Thoracic aorta (tissue), 2 donors: ENCODE measurements at regions not wholly inside any gene's neighbourhood (a gene's known extent, or its start where the extent isn't known, plus 50 kb on each side); places are given as distances from the start of the nearest gene placed in this dataset.

Experiments used
- ATAC-seq: fragments of 150-250 bp; one replicate; pipeline ENCODE4 v1.8.0; 2017; ENCODE audit warnings: low read depth; ENCODE audit not compliant: insufficient number of reproducible peaks, low FRiP score
- DNase-seq: peaks from one replicate; pipeline ENCODE4 v3.0.0-alpha.2; 2020; ENCODE audit warnings: low spot score
- H3K27ac ChIP-seq, 2 donors: fragments of 200-600 bp; sonication (generic); 1 replicate in 1 of 2; 2 replicates in 1 of 2; pipeline ENCODE4 v1.5.1; 2016; ENCODE audit warnings: mild to moderate bottlenecking in 2 of 2, moderate library complexity in 2 of 2
- H3K27me3 ChIP-seq: fragments of 200-600 bp; sonication (generic); replicated peaks from 2 replicates; pipeline ENCODE4 v1.6.0; 2016; ENCODE audit warnings: mild to moderate bottlenecking; ENCODE audit not compliant: insufficient read depth
- H3K36me3 ChIP-seq: fragments of 200-600 bp; sonication (generic); one replicate; pipeline ENCODE4 v1.5.1; 2016
- H3K4me1 ChIP-seq, 2 donors: fragments of 200-600 bp; sonication (generic); 1 replicate in 1 of 2; 2 replicates in 1 of 2; pipeline versions ENCODE4 v1.5.1 to v1.6.0; 2016; ENCODE audit warnings: low read depth in 2 of 2, mild to moderate bottlenecking in 1 of 2; ENCODE audit not compliant: control insufficient read depth in 1 of 2
- H3K4me3 ChIP-seq: fragments of 200-600 bp; sonication (generic); 2 replicates; pipeline ENCODE4 v1.5.1; 2016; ENCODE audit warnings: mild to moderate bottlenecking
- H3K9me3 ChIP-seq: fragments of 200-600 bp; sonication (generic); 2 replicates; pipeline ENCODE4 v1.5.1; 2016
- TF ChIP-seq, protein P1 (sequence below): fragments of 200-600 bp; sonication (generic); IDR thresholded peaks from one replicate; pipeline ENCODE4 v1.5.1; 2019; ENCODE audit warnings: antibody characterized with exemption

DNA sequence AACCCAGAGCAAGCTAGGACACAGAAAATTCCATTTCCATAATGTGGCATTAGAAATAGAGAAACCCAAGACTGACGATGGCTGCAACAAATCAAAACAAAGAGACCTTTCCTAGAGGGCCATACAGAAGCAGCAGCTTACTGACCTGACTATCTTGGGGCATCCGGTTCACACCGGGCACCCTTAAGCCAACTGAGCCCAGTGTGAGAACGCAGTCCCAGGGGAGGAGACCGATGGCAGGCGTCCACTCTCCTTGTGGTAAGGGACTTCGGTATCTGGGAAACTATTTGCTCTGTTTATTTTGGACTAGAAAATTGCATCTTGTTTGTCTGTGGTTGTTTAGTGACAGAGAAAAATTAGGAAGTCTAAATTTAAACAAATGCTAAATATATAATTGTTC lies 244.8 kb upstream of the COPS8 start:
- Histone ChIP-seq H3K4me1 (peaks cover 6 to 39% of the 10 kb centered on the region in 2 donors), H3K36me3 (no peaks in the 10 kb centered on the region), H3K4me3 (no peak overlapping the region), H3K27me3 (no peaks in the 10 kb centered on the region), H3K9me3 (no peaks in the 10 kb centered on the region), H3K27ac (no peak overlapping the region)
- DNase-seq: no peak
- TF ChIP-seq, protein P1, sequence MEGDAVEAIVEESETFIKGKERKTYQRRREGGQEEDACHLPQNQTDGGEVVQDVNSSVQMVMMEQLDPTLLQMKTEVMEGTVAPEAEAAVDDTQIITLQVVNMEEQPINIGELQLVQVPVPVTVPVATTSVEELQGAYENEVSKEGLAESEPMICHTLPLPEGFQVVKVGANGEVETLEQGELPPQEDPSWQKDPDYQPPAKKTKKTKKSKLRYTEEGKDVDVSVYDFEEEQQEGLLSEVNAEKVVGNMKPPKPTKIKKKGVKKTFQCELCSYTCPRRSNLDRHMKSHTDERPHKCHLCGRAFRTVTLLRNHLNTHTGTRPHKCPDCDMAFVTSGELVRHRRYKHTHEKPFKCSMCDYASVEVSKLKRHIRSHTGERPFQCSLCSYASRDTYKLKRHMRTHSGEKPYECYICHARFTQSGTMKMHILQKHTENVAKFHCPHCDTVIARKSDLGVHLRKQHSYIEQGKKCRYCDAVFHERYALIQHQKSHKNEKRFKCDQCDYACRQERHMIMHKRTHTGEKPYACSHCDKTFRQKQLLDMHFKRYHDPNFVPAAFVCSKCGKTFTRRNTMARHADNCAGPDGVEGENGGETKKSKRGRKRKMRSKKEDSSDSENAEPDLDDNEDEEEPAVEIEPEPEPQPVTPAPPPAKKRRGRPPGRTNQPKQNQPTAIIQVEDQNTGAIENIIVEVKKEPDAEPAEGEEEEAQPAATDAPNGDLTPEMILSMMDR: no peak
- ATAC-seq: no peak

DNA sequence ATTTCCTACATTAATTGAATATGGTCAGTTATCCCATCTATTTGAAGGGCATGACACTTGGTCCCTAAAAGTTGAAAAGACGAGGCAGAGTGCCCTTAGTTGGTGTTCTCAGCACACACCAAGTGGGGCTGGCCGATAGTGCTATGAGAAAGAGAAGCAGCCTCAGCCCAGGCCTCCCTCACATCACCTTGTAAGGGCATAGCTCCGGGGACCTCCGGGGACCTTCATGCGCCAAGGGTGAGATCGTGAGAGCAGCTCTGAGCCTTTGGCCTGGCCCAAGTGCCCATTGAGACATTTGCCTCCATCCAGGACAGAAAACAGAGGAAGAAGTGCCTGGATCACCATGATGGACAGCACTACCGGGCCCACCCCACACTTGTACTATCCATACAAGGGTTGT lies 244.3 kb upstream of the COPS8 start:
- Histone ChIP-seq H3K9me3 (no peaks in the 10 kb centered on the region), H3K36me3 (no peaks in the 10 kb centered on the region), H3K27me3 (no peaks in the 10 kb centered on the region), H3K4me3 (no peak overlapping the region), H3K27ac (peak overlapping the region in 1 of 2 donors; percentile 29), H3K4me1 (peaks cover 6 to 39% of the 10 kb centered on the region in 2 donors)
- ATAC-seq (peak; percentile 40), DNase-seq (no peak)
- TF ChIP-seq, protein P1: no peak

DNA sequence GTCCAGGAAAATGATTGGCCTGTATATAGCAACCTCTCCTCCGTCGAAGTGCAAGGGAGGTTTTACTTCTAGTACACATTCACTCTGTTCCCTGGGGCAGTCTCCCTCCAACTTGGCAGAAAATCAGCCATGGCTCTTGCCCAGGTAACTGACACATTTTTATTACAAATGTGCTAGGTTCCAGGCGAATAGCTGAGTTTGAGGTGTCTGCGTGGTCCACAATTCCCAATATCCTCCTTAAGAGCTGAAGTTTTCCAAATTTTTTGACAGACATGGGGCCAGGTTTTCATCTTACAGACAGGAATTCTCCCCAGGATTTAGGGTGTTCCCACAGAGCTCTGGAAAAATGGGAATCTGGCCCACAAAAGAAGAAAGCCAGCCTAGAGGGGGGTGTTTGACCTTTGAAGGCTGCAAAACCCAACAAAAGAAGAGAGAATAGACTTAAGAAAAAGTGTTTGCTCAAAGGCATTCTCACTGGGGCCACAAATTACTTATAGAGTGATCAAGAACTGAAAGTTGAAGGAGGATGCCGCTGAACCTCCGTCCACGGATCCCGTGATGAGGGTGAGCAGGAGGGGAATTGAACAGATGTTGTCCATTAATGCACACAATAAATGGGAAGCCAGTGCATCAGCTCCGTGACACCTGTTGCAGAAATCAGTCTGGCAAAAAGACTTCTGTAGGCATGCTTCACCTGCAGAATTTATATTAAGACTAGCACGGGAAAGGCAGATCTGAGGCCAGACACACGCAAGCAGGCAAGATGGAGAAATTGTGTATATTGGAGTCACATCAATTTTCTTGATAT lies 242.3 kb upstream of the COPS8 start:
- Histone ChIP-seq H3K4me3 (no peak overlapping the region), H3K4me1 (peaks cover 6 to 39% of the 10 kb centered on the region in 2 donors), H3K9me3 (no peaks in the 10 kb centered on the region), H3K27me3 (no peaks in the 10 kb centered on the region), H3K27ac (peak overlapping the region in 1 of 2 donors; percentile 29), H3K36me3 (no peaks in the 10 kb centered on the region)
- ATAC-seq: no peak
- TF ChIP-seq, protein P1: no peak
- no peak for DNase-seq

DNA sequence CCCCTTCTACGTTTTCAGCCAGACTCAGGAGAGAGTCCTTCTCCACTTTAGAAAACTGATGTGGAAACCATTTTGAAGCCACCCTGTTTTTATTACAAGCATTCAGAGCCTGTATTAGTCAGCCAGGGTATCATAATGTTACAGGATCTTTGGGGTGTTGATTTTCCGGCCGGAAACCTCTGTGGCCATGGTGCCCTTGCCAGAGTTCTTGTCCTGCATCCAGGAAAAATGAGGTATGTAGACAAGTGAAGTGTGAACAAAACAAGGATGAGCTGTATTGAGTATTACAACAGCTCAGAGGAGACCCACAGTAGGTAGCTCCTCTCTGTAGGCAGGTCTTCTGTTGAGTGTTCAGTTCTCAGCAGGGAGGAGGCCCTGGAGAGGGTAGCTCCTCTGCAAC lies 241.0 kb upstream of the COPS8 start:
- H3K27me3 ChIP-seq: no peaks in the 10 kb centered on the region
- ATAC-seq: no peak
- no peak overlapping the region for H3K27ac ChIP-seq
- no peak overlapping the region for H3K4me3 ChIP-seq
- H3K36me3 ChIP-seq: no peaks in the 10 kb centered on the region
- H3K4me1 ChIP-seq: peaks cover 6 to 39% of the 10 kb centered on the region in 2 donors
- DNase-seq: no peak
- H3K9me3 ChIP-seq: no peaks in the 10 kb centered on the region
- TF ChIP-seq, protein P1: no peak

DNA sequence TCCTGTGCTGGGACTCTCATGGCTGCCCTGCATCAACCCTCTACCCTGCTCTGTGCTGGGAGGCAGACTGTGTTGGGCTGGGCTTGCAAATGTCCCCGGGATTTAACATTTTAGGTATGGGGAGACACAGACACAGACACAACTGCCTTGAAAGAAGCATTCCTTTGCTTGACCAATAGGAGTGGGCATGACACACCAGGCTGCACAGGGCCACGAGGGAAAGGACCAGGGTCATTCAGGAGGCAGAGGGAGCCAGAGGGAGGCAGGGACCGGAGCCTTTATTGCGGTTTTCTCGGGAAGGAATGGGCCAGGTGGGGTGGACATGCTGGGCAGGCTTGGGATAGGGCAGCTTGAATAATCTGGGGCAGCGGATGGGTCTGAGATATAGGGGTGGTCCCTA lies 238.7 kb upstream of the COPS8 start:
- no peak for ATAC-seq
- TF ChIP-seq, protein P1: no peak
- H3K9me3 ChIP-seq: no peaks in the 10 kb centered on the region

More for the DNA sequence above, 238.7 kb upstream of the COPS8 start:
- Histone ChIP-seq H3K4me1 (peaks cover 6 to 20% of the 10 kb centered on the region in 2 donors), H3K36me3 (no peaks in the 10 kb centered on the region), H3K4me3 (no peak overlapping the region), H3K27me3 (no peaks in the 10 kb centered on the region), H3K27ac (no peak overlapping the region)
- no peak for DNase-seq
